ENCODE measurements at regions not wholly inside any gene's neighbourhood (a gene's known extent, or its start where the extent isn't known, plus 50 kb on each side); places are given as distances from the start of the nearest gene placed in this dataset.

DNA sequence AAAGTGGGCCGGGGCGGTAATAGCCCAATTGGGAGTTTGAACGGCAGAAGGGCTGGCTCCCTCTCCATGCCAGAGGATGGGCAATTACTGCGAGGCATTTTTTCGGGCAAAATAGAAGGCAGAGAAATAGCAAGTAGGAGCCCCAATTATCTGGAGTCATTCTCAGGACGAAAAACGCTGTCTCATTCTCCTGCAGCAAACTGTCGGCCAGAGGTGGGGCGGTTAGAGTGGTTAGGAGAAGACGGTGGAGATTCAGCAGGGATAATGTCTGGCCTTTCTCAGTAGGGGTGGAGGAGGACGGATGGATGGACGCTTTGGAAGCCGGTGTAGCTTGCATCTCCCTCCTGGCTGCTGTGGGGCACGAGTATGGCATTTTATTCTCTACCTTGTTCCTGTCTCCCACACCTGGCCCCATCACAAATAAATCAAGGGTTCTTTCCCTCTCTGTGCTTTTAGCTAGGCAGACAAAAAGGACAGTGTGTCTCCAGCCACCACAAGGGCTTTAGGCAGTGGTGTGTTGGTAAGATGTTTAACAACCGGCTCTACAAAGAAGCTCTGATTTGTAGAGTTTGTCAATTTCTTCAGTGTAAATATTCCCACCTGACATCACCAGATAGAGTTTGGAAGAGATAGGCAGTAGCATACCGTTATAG is 140.5 kb upstream of the LHX5 start:
- DNase-seq = no peak

DNA sequence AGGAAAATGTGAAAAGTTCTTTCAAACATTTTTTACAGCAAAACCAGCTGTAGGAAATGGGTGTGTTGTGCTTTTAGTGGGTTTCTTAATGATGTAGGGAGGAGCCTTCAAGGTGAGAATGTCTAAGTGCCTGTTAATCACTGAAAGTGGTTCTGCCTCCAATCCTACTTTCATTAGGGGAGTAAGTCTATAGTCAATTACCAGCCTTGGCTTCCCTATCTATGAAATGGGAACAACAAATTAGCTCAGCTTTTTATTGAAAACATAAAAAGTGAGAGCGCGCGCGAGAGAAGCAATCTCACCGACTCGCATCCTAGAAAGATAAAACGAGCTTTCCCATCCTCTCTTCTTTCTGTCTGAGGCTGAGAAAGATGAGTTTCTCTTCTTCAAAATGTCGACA is 140.0 kb upstream of the LHX5 start:
- DNase-seq = no peak

DNA sequence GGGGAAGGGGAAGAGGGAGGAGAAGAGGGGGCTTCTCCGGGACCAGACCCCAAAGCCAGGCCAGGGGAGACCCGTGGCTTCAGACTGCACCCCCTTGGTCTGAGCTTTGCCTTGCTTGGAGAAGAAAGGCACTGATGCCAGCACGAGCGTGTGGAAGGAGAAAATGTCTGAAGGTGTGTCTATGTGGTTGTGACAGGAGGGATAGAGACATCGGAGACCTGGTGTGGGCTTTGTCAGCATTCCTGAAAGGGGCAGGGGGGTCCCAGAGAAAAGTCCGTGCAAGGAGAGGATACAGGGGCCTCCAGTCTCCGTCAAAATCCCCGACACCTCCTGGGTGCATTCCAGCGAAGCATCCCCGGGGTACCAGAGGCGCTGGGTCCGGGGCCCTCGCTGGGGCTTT is 139.0 kb upstream of the LHX5 start:
- DNase-seq = no peak

DNA sequence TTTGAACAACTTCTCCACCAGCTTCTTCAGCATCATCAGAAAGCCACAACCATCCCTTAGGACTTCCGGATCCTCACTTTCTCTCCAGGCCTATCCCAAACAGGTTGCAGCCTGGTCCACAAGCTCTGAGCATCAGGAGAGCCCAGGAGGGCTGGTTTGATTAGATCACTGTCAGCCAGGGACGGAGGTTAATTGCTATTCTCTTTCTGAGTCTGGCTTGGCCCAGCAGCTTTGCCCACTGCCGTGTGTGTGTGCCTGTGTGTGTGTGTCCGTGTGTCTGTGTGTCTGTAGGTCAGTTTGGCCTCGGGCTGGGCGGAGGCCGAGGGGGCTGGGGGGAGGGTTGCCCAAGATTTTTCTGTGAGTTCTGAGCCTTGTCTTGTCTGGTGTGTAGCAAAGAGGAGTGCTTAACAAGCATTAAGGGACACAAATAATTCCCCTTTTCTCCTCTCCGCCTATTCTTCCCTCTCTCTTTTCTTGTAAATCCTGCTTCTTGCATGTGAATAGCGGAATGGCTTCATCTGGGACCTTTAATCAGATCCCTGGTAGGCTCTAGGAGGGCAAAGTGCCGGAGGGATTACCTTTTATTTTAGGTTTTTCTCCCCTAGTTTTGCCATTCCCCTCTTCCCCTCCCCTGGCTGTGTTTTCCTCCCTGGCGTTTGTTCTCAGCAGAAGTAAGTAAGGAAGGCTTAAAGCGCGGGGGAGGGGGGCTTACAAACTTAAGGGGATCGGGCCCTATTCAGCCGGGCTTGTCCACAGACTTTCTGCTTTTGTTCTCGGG is 138.2 kb upstream of the LHX5 start:
- no peak for DNase-seq

DNA sequence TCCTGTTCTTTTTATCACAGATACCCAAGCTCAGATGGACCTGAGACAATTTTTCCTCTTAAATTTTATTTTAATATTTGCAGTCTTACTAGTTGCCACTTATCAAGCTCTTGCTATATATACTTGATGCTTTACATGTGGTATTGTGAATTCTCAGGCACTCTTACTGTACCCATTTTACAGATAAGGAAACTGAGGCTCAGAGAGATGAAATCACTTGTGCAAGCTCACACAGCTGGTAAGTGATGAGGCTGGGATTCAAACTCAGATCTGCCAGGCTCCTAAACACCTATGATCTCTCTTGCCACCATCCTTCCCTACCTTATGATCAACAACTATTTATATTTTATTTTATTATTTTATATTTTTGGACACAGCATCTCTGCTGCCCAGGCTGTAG is 133.0 kb upstream of the LHX5 start:
- no peak for DNase-seq

DNA sequence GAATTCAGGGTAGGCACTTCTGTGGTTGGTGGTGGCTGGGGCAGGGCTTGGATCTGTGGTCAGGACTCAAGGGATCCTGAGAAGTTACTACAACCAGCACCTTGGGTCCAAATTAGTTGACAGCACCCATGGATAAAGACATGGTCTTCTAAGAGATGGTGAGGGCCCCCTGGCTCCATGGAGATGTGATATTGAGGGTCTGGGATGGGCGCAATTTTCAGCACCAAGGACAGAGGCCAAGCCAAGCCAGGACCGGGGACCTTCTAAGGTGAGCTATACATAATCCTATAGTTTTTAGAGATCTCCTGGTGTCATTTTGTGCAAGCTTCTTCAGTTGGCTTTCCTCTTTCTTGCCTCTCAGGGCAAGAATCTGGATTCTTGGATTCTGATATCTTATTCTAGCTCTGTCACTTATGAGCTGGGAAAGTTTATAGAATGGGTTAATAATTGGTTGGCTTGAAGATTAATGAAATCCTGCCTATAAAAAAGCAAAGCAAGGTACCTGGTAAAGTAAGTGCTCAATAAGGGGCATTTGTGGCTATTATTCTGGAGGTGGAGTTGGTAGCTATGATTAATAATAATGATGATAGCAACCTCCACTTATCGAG is 130.1 kb upstream of the LHX5 start:
- no peak for DNase-seq

DNA sequence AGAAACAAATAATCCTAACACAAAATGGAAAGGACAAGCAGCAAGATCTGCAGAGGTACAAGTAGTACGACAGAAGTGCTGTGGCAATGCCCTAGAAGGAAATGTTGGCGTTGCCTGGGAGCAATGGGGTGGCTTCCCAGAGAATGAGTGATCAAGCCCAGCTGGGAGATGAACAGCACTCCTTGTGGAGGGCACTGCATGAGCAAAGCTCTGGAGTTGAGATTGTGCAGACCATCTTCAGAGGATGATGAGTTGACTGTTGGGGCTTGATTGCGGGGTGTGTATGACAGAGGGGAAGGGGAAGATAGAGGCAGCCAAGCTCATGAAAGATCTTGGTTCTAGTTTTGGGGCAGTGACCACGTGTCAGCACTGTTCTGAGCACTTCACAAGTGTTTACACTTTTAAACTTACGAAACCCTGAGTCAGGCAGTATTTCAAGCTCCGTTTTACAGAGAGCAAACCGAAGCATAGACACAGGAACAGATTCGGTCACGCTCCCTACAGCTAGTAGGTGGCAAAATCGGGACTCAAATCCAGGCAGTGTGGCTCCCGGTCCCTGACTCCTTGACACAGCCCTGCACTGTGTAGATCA is 127.2 kb upstream of the LHX5 start:
- DNase-seq = no peak

DNA sequence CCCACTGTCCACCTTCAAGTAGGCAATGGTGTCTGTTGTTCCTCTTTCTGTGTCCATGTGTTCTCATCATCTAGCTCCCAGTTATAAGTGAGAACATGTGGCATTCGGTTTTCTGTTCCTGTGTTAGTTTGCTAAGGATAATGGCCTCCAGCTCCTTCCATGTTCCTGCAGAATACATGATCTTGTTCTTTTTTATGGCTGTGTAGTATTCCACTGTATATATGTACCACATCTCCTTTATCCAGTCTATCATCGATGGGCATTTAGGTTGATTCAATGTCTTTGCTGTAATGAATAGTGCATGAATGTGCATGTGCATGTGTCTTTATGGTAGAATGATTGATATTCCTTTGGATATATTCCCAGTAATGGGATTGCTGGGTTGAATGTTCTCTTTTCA is 123.3 kb upstream of the LHX5 start:
- DNase-seq = no peak

DNA sequence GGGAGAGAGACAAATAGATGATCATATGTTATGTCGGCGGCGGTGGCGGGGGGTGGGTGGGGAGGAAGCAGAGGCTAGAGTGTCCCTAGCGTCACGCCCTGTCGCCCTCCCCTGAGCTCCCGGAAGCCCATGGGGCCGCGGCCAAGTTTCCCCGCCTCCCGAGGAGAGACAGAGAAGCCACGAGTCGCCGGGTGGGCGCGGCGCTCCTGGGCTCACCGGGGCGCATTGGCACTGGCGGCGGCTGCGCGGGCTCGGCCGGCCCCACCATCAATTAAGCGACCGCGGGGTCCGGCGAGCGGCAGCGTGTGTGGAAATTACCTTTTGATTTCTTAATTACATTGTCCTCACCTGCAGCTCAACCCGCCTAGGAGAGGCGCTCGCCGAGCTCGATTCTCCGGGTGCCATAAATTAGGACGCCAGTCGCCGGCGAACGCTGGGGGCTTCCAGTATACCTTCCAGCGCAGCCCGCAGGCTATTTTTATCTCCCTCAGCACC is 119.9 kb upstream of the LHX5 start:
- peak in 1 of 2 experiments; percentile 60 for DNase-seq

DNA sequence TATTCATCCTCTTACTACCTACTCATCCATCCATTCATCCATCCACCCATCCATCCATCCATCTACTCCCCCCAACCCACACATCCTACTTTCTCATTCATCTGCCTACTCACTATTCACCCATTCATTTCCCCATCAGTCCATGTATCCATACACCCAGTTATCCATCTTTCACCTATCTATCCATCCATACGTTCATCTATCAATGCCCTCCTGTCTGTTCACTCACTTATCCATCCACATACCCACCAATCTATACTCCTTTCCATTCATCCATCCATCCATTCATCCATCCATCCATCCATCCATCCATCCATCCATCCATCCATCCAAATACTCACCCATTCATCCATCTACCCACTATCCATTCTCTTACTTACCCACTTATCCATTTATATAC is 117.8 kb upstream of the LHX5 start:
- no peak for DNase-seq

DNA sequence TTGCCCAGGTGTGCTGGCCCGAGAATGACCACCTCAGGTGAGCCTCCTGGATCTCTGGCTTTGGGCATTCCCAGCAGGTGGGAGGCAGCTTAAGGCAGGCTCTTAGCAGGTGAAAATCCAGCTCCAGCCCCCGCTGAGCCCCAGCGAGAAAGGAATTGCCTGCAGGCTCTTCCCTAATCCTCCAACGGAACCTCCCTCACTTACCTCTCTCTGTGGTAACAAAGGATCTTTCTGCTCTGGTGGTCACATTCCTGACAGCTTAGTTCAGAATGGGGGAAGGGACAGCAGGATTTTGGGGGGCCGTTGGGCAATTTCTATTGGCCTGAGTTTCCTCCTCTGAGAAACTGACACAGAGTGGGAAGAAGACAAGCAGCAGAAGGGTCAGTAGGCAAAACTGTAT is 116.0 kb upstream of the LHX5 start:
- DNase-seq = no peak

DNA sequence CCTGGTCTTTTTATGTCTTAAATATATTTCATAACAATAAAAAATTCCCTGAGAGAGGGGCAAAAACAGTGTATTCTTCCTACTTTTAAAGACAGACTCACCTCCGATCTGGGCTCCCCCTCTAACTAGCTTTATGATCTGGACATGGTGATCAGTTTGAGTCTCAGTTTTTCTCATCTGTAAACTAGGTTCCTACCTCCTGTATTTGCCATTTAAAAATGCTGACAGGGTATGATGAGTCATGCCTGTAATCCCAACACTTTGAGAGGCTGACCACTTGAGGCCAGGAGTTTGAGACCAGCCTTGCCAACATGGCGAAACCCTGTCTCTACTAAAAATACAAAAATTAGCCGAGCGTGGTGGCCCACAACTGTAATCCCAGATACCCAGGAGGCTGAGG is 114.8 kb upstream of the LHX5 start:
- no peak for DNase-seq

DNA sequence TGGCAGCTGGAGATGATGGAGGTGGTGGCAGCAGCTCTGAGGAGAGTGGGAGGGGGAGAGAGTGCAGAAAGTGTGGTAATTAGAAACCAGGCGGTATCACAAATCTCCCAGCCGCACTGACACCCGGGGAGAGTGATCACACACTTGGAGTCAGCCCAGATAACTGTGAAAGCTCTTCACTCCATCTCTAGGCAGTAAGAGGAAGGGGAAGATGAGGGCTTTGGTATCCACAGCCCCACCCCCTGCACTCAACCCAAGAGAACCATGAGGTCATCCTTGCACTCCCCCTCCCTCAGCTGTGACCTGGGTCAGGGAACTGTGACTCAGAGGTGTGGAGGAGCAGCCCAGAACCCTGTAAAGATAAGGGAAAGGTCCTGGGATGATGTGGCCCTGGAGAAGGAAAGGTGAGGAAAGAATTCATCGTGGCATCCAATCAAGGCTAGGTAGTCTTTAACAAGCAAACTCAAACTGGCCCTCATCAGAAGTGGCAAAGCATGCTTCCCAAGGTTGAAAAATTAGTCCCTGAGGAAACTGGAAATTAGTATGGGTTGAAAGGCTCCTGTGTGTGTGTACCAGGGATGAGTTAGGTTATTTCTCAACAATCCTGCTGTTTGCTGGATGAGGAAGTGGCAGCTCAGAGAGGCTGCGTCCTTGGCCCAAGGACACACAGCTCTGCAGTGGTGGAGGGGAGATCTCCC is 111.0 kb upstream of the LHX5 start:
- no peak for DNase-seq

DNA sequence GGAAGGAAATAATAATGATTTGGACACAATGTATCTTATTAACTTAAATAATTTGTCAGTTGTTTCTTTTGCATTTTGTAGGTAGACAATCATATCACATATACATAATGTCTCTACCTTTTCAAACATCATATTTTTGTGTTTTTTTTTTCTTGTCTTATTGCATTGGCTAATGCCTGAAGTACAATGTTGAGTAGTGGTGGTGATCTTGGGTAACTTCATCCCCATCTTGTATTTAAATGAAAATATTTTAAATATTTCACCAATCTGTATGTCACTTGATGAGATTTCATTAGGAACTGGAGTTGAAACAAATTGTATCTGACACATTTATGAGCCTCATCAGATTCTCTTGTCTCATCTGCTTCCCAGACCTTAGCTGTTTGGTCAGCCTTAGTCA is 109.7 kb upstream of the LHX5 start:
- no peak for DNase-seq

DNA sequence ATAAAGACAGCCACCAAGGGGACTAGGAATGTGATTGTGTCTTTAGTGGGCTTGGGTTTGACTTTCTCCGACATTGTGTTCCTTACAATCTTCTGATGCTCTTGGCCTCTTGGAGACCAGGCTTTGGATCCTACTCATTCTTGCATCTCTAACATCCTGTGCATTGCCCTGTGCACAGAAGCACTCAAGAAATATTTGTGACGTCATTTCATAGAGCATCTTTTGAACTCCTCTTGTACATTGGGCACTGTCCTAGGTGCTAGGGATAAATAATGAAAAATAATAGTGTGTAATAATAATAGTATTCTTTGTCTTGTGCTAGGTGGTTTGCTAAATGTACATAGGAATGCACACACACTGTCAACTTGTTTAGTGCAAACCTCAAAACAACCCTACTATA is 108.8 kb upstream of the LHX5 start:
- DNase-seq = no peak

DNA sequence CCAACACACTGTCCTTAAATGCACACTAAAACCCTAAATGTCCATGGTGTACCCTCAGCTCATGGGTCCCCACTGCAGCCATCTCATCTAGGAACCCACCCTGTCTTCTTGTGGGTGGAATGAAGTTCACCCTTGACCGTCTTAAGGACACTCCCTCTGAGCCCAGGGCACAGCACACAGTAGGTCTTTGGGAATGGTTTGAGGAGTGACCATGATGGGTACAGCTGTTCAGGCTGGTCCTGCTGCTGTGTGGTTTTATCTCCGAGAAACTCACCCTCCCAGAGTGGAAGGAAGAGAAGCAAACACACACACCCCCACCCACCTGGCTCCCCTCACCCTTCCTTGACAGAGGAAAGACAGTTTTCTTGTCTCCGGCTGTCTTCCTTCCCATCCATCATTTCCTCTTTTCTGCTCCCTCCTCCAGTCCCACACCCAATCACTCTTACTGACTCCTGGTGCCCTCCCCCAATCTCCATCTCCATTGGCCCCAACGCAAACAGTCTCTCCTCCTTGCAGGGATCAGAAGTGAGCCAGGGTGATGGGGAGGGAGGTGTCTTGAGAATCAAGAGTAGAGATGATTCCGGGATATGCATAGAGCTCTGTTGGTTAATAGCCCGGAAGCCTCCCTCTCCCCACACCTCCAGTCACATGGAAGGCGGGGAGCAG is 105.9 kb upstream of the LHX5 start:
- DNase-seq = no peak

DNA sequence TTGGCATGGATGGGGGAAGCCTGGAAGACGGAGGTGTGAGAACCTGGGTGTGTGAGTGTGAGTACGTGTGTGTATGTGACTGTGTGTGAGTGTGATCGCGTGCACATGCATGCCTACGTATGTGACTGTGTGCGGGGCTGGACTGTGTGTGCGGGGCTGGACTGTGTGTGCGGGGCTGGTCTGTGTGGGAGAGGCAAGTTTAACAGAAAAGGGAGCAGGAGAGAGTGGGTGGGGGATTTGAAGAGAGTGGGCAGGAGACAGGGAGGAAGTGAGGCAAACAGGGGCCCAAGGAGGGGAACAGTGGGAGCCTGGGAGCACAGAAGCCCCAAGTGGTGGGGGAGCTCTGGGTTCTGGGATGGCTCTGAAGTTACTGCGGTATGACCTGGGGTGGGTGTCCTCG is 103.7 kb upstream of the LHX5 start:
- DNase-seq = no peak

DNA sequence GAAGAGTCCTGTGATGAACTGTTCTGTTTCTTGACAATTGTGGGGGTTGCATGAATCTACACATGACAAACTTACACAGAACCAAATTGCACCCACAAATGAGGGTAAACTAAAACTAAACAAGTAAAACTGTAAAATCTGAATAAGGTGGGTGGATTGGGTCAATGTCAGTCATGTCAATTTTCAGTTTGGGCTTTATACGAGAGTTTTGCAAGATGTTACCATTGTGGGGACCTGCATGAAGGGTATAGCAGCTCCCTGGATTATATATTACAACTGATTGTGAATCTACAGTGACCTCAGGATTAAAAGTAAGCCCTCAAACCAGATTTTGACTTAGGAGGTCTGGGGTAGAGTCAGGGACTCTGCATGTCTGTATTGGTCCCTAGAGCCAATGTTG is 101.5 kb upstream of the LHX5 start:
- no peak for DNase-seq

DNA sequence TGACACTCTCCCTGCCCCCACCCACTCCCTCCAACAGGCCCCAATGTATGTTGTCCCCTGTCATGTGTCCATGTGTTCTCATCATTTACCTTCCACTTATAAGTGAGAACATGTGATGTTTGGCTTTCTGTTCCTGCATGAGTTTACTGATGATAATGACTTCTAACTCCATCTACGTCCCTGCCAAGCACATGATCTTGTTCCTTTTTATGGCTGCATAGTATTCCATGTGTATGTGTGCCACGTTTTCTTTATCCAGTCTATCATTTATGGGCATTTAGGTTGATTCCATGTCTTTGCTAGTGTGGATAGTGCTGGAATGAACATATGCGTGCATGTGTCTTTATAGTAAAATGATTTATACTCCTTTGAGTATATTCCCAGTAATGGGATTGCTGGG is 100.0 kb upstream of the LHX5 start:
- no peak for DNase-seq

DNA sequence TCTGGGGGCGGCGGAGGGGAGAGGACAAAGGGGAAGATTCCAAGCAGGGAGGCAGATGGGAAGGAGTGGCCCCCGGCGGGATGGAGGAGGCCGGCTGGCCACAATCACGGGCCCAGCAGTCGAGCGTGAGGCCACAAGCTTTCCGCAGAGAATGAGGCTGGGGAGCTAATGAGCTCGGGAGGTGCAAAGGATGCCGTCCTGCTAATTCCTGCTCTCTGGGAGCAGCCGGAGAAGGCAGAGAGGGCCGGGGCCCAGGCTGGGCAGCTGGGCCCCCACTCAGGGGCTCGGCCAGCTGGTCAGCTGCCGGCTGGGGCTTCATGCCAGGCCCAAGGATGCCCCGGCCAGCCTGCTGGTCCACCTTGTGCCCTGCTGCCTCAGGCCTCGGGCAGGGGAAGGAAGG is 98.1 kb upstream of the LHX5 start:
- no peak for DNase-seq

DNA sequence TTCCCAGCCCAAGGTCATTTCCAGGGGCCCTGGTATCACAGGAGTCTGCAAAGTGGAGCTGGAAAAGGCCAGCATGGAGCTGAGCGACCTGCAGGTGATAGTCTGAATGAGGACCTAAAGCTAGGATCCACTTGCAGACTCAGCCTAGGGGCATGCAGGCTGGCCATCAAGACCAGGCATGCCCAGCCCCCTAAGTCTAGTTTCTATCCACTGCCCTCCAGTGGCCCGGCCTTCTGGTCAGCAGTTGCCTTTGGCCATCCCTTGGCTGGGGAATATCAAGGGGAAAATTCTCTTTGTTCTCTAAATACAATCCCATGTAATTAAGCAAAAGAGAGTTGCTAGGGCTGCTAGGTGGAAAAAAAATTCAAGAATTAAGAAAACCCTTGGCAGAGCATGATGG is 96.3 kb upstream of the LHX5 start:
- no peak for DNase-seq

DNA sequence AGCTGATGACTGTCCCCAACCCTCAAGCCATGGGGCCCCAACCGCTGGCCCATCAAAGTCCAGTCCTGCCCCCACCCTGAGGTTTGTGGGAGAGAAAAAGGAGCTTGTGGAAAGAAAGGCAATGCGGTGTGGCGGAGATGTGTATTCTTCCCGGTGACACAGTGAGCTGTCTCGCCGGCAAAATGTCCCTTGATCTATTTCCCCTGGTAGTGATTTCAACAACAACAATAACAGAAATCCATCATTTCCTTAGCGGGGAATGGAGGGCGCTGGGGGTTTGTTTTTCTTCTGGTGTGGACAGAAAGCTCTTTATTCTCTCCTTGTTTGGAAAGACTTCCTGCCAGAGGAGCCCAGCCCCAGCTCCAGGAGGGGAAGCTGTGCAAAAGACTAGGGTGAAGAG is 93.7 kb upstream of the LHX5 start:
- no peak for DNase-seq
